ENCODE measurements at regions not wholly inside any gene's neighbourhood (a gene's known extent, or its start where the extent isn't known, plus 50 kb on each side); places are given as distances from the start of the nearest gene placed in this dataset.

GRCh38 chr2:138079976-138080375 is 115.7 kb downstream of the HNMT start:
- TF ChIP-seq, protein P1, sequence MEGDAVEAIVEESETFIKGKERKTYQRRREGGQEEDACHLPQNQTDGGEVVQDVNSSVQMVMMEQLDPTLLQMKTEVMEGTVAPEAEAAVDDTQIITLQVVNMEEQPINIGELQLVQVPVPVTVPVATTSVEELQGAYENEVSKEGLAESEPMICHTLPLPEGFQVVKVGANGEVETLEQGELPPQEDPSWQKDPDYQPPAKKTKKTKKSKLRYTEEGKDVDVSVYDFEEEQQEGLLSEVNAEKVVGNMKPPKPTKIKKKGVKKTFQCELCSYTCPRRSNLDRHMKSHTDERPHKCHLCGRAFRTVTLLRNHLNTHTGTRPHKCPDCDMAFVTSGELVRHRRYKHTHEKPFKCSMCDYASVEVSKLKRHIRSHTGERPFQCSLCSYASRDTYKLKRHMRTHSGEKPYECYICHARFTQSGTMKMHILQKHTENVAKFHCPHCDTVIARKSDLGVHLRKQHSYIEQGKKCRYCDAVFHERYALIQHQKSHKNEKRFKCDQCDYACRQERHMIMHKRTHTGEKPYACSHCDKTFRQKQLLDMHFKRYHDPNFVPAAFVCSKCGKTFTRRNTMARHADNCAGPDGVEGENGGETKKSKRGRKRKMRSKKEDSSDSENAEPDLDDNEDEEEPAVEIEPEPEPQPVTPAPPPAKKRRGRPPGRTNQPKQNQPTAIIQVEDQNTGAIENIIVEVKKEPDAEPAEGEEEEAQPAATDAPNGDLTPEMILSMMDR (IDR thresholded peaks at IDR 0.05), result no peak
- TF ChIP-seq POLR2A (IDR thresholded peaks at IDR 0.05), result no peak

Measured in lower leg skin (tissue), 3 donors.